ENCODE measurements at regions not wholly inside any gene's neighbourhood (a gene's known extent, or its start where the extent isn't known, plus 50 kb on each side); places are given as distances from the start of the nearest gene placed in this dataset.

DNA sequence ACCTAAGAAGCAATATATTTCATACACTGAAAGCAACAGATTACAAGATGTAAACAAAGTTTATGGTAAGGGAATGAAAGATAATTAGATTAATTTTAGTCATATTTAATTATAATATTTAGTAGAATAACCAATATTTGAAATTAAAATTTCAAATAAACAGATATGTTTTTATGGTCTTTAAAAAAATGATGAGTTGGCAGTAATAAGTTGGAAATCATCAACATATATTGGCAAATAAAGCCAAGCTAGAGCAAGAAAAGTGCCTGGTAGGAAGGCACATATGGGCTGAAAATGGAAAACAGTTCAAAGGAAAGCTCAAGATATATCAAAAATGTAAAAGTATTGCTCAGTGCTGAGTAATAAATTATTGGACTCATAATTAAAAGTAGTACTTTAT is 1274.0 kb downstream of the AMY1C start:
- H3K4me3 ChIP-seq (ENCODE audit: low read depth, low read length): no peak overlapping the region
- no peaks in the 10 kb centered on the region for H3K27me3 Mint-ChIP-seq (ENCODE audit: insufficient read depth, unreplicated experiment)
- H3K4me3 Mint-ChIP-seq (ENCODE audit: unreplicated experiment): no peak overlapping the region
- no peaks in the 10 kb centered on the region for H3K36me3 Mint-ChIP-seq (ENCODE audit: insufficient read depth, unreplicated experiment)
- H3K4me1 ChIP-seq: no peaks in the 10 kb centered on the region
- H3K4me1 Mint-ChIP-seq (ENCODE audit: low read depth, unreplicated experiment): no peaks in the 10 kb centered on the region
- H3K27me3 ChIP-seq (replicated peaks; ENCODE audit: control insufficient read depth, insufficient read depth, low read length): no peaks in the 10 kb centered on the region
- POLR2A ChIA-PET: no interaction called here
- H3K36me3 ChIP-seq (ENCODE audit: control insufficient read depth, insufficient read depth, low read length): no peaks in the 10 kb centered on the region
- intact Hi-C loops (cut with micrococcal nuclease; ENCODE audit: unreplicated experiment): no loop called here
- H3K27ac Mint-ChIP-seq (ENCODE audit: unreplicated experiment): no peak overlapping the region
- DNase-seq: no peak
- H3K9me3 ChIP-seq: no peaks in the 10 kb centered on the region
- no TSS peak for BruUV-seq (replicated peaks)
- TF ChIP-seq, protein P1, sequence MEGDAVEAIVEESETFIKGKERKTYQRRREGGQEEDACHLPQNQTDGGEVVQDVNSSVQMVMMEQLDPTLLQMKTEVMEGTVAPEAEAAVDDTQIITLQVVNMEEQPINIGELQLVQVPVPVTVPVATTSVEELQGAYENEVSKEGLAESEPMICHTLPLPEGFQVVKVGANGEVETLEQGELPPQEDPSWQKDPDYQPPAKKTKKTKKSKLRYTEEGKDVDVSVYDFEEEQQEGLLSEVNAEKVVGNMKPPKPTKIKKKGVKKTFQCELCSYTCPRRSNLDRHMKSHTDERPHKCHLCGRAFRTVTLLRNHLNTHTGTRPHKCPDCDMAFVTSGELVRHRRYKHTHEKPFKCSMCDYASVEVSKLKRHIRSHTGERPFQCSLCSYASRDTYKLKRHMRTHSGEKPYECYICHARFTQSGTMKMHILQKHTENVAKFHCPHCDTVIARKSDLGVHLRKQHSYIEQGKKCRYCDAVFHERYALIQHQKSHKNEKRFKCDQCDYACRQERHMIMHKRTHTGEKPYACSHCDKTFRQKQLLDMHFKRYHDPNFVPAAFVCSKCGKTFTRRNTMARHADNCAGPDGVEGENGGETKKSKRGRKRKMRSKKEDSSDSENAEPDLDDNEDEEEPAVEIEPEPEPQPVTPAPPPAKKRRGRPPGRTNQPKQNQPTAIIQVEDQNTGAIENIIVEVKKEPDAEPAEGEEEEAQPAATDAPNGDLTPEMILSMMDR (IDR thresholded peaks at IDR 0.05; ENCODE audit: insufficient read depth in 1 of 2, low read depth in 1 of 2, low read length in 1 of 2, severe bottlenecking in 1 of 2, unreplicated experiment in 1 of 2): no peak
- no peaks in the 10 kb centered on the region for H3K9me3 Mint-ChIP-seq (ENCODE audit: unreplicated experiment)
- CTCF ChIA-PET: no interaction called here

DNA sequence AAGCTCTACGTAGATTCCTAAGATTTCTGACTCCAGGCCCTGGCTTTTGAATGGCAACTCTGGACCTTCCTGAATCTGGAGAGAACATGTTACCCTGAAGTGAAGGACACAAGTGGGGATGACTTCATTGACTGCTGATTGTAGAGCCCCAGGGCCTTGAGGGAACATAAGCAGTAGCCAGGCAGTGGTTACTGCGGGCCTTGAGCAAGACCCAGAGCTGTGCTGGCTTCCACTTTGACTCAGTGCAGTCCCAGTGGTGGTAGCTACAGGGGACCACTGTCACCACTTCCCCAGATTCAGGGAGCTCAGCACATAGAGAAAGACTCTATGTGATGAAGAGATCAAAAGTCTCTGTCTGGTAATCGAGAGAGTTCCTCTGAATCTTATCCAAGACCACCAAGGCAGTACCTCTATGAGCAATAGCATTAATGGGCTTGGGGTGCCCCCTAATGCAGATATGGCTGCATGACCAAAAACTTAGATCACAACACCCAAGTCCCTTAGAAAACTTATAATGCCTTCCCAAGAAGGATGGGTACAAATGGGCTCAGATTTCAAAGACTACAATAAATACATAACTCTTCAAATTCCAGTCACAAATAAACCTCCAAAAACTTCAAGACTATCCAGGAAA is 1278.3 kb downstream of the AMY1C start:
- Mint-ChIP-seq H3K4me3 (ENCODE audit: unreplicated experiment) (no peak overlapping the region), H3K9me3 (ENCODE audit: unreplicated experiment) (no peaks in the 10 kb centered on the region), H3K27me3 (ENCODE audit: insufficient read depth, unreplicated experiment) (no peaks in the 10 kb centered on the region), H3K27ac (ENCODE audit: unreplicated experiment) (no peak overlapping the region), H3K4me1 (ENCODE audit: low read depth, unreplicated experiment) (no peaks in the 10 kb centered on the region), H3K36me3 (ENCODE audit: insufficient read depth, unreplicated experiment) (no peaks in the 10 kb centered on the region)
- Histone ChIP-seq H3K4me3 (ENCODE audit: low read depth, low read length) (no peak overlapping the region), H3K4me1 (no peaks in the 10 kb centered on the region), H3K36me3 (ENCODE audit: control insufficient read depth, insufficient read depth, low read length) (no peaks in the 10 kb centered on the region), H3K27me3 (replicated peaks; ENCODE audit: control insufficient read depth, insufficient read depth, low read length) (no peaks in the 10 kb centered on the region), H3K9me3 (no peaks in the 10 kb centered on the region)
- no peak for DNase-seq
- CTCF ChIA-PET: no interaction called here
- POLR2A ChIA-PET: no interaction called here
- TF ChIP-seq, protein P1 (IDR thresholded peaks at IDR 0.05; ENCODE audit: insufficient read depth in 1 of 2, low read depth in 1 of 2, low read length in 1 of 2, severe bottlenecking in 1 of 2, unreplicated experiment in 1 of 2): no peak
- intact Hi-C loops (cut with micrococcal nuclease; ENCODE audit: unreplicated experiment): no loop called here
- no TSS peak for BruUV-seq (replicated peaks)

DNA sequence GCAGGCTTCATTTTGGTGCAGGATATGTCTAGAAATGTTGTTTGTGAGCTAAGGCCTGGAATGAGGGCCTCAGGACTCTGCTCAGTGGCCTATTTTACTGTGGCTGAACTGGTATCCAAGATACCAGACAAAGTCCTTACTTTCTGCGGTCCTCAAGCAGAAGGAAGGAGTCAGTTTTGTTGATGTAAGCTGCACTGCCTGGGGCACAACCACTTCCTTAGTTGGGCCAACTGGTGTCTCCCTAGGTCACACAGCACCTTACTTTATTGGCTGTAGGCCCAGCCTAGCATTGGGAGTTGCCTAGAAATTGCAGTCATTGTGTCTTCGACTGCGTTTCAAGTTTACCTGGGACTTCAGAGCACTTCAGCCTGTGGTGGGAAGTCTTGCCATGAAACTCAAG is 1322.7 kb downstream of the AMY1C start:
- no TSS peak for BruUV-seq (replicated peaks)
- DNase-seq: no peak

More for the DNA sequence above, 1322.7 kb downstream of the AMY1C start:
- H3K36me3 Mint-ChIP-seq (ENCODE audit: insufficient read depth, unreplicated experiment): no peaks in the 10 kb centered on the region
- Histone ChIP-seq H3K36me3 (ENCODE audit: control insufficient read depth, insufficient read depth, low read length) (no peaks in the 10 kb centered on the region), H3K4me3 (ENCODE audit: low read depth, low read length) (no peak overlapping the region), H3K4me1 (no peaks in the 10 kb centered on the region), H3K27me3 (replicated peaks; ENCODE audit: control insufficient read depth, insufficient read depth, low read length) (no peaks in the 10 kb centered on the region), H3K9me3 (no peaks in the 10 kb centered on the region)
- ChIA-PET POLR2A (no interaction called here), CTCF (no interaction called here)
- no peaks in the 10 kb centered on the region for H3K4me1 Mint-ChIP-seq (ENCODE audit: low read depth, unreplicated experiment)
- no peaks in the 10 kb centered on the region for H3K9me3 Mint-ChIP-seq (ENCODE audit: unreplicated experiment)
- intact Hi-C loops (cut with micrococcal nuclease; ENCODE audit: unreplicated experiment): no loop called here
- TF ChIP-seq, protein P1 (IDR thresholded peaks at IDR 0.05; ENCODE audit: insufficient read depth in 1 of 2, low read depth in 1 of 2, low read length in 1 of 2, severe bottlenecking in 1 of 2, unreplicated experiment in 1 of 2): no peak
- H3K27me3 Mint-ChIP-seq (ENCODE audit: insufficient read depth, unreplicated experiment): no peaks in the 10 kb centered on the region
- no peak overlapping the region for H3K4me3 Mint-ChIP-seq (ENCODE audit: unreplicated experiment)
- no peak overlapping the region for H3K27ac Mint-ChIP-seq (ENCODE audit: unreplicated experiment)
